Stomach (tissue), 4 donors: ENCODE measurements at regions not wholly inside any gene's neighbourhood (a gene's known extent, or its start where the extent isn't known, plus 50 kb on each side); places are given as distances from the start of the nearest gene placed in this dataset.

Experiments used
- EP300 ChIP-seq: sonication (generic); formaldehyde crosslinking; IDR thresholded peaks from one replicate; pipeline ENCODE4 v1.6.1; 2017; ENCODE audit warnings: antibody characterized with exemption
- POLR2A ChIP-seq, 4 donors: fragments of 450-650 bp; IDR thresholded peaks; one replicate each; pipeline ENCODE4 v1.6.1; 2016; ENCODE audit warnings: antibody characterized with exemption in 4 of 4, control low read depth in 2 of 4, mild to moderate bottlenecking in 1 of 4, moderate library complexity in 1 of 4
- POLR2AphosphoS5 ChIP-seq, 3 donors: sonication (generic); formaldehyde crosslinking; IDR thresholded peaks; one replicate each; pipeline ENCODE4 v1.6.1; 2016; ENCODE audit warnings: antibody characterized with exemption in 3 of 3
- TF ChIP-seq, protein P1 (sequence below), 7 experiments: fragments of 450-650 bp in 4 of 7; fragments of 200-600 bp in 3 of 7; sonication (generic) in 3 of 7; IDR thresholded peaks; one replicate each; pipeline ENCODE4 v1.5.1; 2016 to 2019; ENCODE audit warnings: antibody characterized with exemption in 7 of 7, control low read depth in 2 of 7, mild to moderate bottlenecking in 1 of 7

DNA sequence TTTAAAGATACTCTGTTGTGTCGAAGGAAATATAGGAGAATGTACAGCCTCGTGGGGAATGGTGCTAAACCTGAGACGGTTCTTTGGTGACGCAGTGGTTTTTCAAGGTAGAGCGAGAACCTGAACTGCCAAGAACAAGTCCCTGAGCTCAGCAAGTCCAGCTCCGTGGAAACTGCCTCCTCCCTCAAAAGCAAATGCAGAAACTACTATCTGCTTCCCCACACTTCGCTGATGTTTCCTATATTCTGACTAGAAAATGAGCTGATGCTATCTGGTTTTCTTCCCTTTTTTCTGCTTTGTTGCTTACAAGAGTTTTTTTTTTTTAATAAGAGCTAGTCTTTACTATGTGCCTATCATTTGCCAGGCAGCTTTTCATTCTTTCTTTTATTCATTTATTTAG, 85.3 kb upstream of the LY86 start:
- TF ChIP-seq POLR2A (IDR thresholded peaks at IDR 0.05) (no peak), POLR2AphosphoS5 (IDR thresholded peaks at IDR 0.05) (no peak), EP300 (no peak)
- TF ChIP-seq, protein P1, sequence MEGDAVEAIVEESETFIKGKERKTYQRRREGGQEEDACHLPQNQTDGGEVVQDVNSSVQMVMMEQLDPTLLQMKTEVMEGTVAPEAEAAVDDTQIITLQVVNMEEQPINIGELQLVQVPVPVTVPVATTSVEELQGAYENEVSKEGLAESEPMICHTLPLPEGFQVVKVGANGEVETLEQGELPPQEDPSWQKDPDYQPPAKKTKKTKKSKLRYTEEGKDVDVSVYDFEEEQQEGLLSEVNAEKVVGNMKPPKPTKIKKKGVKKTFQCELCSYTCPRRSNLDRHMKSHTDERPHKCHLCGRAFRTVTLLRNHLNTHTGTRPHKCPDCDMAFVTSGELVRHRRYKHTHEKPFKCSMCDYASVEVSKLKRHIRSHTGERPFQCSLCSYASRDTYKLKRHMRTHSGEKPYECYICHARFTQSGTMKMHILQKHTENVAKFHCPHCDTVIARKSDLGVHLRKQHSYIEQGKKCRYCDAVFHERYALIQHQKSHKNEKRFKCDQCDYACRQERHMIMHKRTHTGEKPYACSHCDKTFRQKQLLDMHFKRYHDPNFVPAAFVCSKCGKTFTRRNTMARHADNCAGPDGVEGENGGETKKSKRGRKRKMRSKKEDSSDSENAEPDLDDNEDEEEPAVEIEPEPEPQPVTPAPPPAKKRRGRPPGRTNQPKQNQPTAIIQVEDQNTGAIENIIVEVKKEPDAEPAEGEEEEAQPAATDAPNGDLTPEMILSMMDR (IDR thresholded peaks at IDR 0.05): no peak
